ENCODE measurements at regions not wholly inside any gene's neighbourhood (a gene's known extent, or its start where the extent isn't known, plus 50 kb on each side); places are given as distances from the start of the nearest gene placed in this dataset.
"Not testable (repeated sequence)": the region's sequence is repeated elsewhere in the genome, so short reads cannot be mapped to it uniquely, and the experiment has no call there.

DNA sequence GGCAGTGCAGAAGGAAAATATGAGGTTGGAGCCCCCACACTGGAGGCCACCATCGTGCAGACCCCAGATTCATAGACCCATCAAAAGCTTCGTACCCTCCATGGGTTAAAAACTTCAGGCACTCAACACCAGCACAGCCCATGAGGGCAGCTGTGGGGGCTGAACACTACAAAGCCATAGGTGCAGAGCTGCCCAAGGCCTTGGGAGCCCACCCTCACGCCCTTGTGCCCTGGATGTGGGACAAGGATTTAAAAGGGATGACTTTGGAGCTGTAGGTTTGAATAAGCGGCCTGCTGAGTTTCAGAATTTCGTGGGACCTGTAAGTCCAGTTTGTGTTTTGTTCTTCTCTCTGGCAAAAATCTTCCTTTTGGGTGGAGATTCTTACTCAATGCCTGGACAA is 747.6 kb downstream of the SPATA31A6 start:
- TF ChIP-seq, protein P1, sequence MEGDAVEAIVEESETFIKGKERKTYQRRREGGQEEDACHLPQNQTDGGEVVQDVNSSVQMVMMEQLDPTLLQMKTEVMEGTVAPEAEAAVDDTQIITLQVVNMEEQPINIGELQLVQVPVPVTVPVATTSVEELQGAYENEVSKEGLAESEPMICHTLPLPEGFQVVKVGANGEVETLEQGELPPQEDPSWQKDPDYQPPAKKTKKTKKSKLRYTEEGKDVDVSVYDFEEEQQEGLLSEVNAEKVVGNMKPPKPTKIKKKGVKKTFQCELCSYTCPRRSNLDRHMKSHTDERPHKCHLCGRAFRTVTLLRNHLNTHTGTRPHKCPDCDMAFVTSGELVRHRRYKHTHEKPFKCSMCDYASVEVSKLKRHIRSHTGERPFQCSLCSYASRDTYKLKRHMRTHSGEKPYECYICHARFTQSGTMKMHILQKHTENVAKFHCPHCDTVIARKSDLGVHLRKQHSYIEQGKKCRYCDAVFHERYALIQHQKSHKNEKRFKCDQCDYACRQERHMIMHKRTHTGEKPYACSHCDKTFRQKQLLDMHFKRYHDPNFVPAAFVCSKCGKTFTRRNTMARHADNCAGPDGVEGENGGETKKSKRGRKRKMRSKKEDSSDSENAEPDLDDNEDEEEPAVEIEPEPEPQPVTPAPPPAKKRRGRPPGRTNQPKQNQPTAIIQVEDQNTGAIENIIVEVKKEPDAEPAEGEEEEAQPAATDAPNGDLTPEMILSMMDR (IDR thresholded peaks at IDR 0.05), result not testable (repeated sequence)
- TF ChIP-seq POLR2A (IDR thresholded peaks at IDR 0.05), result not testable (repeated sequence)
